ENCODE measurements at regions not wholly inside any gene's neighbourhood (a gene's known extent, or its start where the extent isn't known, plus 50 kb on each side); places are given as distances from the start of the nearest gene placed in this dataset.

- no peak for TF ChIP-seq RAD21 (IDR thresholded peaks at IDR 0.05 in 1 of 2, conservative IDR thresholded peaks at IDR 0.05 in 1 of 2; ENCODE audit: low read depth in 2 of 2, low read length in 2 of 2)
- TF ChIP-seq JUND (IDR thresholded peaks at IDR 0.05; ENCODE audit: low read length), result no peak
Observed at GRCh38 chr2:16058747-16059358, 118.5 kb downstream of the MYCN start.

Data from H1 (cell line).